ENCODE measurements at regions not wholly inside any gene's neighbourhood (a gene's known extent, or its start where the extent isn't known, plus 50 kb on each side); places are given as distances from the start of the nearest gene placed in this dataset.

DNA sequence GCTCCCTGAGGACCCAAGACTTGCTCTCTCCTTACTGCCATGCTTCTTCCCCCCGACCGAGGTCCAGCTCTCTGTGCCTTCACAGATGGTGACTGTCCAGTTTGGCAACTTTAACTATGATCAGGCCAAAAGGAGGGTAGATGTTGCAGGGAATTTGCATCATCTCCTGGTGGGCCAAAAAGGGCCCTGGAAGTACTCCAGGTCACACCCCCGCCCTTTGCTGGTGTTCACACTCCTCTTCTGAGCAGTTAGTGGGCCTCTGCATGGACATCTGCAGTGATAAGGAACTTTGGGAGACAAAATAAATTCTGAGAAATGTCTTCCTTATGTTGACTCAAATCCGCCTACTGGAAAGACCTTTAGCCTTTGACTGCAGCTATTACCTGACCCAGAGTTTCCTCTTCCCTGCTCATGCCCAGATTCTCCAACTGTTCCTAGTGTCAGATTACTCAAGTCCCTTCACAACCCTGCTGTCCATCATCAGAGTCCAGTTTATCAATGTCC lies 234.4 kb downstream of the LOXHD1 start:
- no peak overlapping the region for H3K4me3 ChIP-seq (ENCODE audit: low read depth, low read length)
- DNase-seq (ENCODE audit: low read depth): no peak
- TF ChIP-seq, protein P1, sequence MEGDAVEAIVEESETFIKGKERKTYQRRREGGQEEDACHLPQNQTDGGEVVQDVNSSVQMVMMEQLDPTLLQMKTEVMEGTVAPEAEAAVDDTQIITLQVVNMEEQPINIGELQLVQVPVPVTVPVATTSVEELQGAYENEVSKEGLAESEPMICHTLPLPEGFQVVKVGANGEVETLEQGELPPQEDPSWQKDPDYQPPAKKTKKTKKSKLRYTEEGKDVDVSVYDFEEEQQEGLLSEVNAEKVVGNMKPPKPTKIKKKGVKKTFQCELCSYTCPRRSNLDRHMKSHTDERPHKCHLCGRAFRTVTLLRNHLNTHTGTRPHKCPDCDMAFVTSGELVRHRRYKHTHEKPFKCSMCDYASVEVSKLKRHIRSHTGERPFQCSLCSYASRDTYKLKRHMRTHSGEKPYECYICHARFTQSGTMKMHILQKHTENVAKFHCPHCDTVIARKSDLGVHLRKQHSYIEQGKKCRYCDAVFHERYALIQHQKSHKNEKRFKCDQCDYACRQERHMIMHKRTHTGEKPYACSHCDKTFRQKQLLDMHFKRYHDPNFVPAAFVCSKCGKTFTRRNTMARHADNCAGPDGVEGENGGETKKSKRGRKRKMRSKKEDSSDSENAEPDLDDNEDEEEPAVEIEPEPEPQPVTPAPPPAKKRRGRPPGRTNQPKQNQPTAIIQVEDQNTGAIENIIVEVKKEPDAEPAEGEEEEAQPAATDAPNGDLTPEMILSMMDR (IDR thresholded peaks at IDR 0.05; ENCODE audit: insufficient read depth, low read depth, low read length, missing control alignments): no peak

DNA sequence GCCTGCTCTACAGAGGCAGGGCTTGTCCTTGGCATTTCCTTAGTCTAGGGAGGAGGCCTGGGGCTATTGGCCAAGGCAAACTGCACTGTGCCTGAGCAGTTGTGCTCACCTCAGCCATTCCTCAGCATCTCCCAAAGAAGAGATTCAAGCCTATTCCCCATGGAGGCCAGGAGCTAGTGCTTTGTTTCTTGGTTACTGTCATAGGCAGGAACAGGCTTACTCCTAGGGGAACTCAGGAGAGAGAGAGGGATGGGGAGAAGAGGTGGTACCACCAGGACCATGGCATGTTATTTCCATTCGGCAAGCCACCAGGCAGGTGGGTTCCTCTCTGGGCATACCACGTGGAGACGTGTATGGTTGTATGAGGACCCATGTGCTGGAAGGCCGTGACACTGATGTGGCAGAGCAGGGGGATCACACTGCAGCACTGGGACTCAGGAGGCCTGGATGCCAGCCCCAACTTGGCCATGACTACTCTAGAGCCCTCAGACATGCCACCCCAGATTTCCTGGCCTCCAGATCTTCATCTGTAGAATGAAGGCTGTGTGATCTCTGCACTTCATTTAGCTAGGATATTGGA lies 233.7 kb downstream of the LOXHD1 start:
- DNase-seq (ENCODE audit: low read depth): no peak
- TF ChIP-seq, protein P1 (IDR thresholded peaks at IDR 0.05; ENCODE audit: insufficient read depth, low read depth, low read length, missing control alignments): no peak

DNA sequence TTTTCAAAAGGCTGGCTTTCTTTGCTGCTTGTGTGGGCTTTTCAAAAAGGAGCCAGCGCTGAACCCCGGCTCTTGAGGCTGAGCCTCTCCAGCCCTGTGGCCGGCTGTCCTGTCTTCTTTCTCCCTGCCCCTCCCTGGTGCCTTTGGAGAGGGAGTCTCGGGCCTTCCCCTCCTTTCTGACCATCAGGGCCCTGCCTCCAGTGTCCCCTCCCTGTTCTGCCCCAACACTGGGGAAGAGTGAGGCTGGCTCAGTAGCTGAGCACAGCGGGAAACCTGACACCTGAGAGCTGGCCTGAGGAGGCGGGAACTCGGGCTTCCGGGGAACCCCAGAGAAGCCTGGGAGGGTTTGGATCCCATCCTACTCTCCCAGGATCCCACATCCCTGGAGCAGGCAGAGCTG lies 232.1 kb downstream of the LOXHD1 start:
- DNase-seq (ENCODE audit: low read depth): no peak
- no peak overlapping the region for H3K4me3 ChIP-seq (ENCODE audit: low read depth, low read length)
- TF ChIP-seq, protein P1 (IDR thresholded peaks at IDR 0.05; ENCODE audit: insufficient read depth, low read depth, low read length, missing control alignments): no peak

More for the DNA sequence above, 233.7 kb downstream of the LOXHD1 start:
- H3K4me3 ChIP-seq (ENCODE audit: low read depth, low read length): no peak overlapping the region

- TF ChIP-seq, protein P1 (IDR thresholded peaks at IDR 0.05; ENCODE audit: insufficient read depth, low read depth, low read length, missing control alignments): no peak
- DNase-seq (ENCODE audit: low read depth): no peak
- H3K4me3 ChIP-seq (ENCODE audit: low read depth, low read length): no peak overlapping the region
Observed at GRCh38 chr18:46425511-46425910, 231.5 kb downstream of the LOXHD1 start.

GRCh38 chr18:46426021-46426678 lies 230.9 kb downstream of the LOXHD1 start:
- TF ChIP-seq, protein P1 (IDR thresholded peaks at IDR 0.05; ENCODE audit: insufficient read depth, low read depth, low read length, missing control alignments): no peak
- DNase-seq (ENCODE audit: low read depth): no peak

DNA sequence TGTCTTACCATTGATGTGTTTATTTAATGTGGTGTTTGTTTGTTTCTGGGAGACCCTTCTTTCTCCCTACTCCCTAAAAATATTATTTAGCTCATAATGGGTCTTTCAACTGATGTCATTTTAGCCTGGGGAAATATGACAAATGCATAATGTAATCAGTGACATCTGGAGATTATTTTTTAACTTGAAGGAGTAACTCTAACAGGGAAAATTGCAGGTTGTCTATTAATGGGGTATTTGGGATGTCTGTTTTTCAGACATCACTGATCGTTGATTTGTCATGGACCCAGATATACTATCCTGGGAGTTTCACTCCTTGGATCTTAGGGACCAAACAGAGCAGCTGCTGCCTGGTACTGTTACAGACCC lies 230.4 kb downstream of the LOXHD1 start:
- no peak for DNase-seq (ENCODE audit: low read depth)
- H3K4me3 ChIP-seq (ENCODE audit: low read depth, low read length): no peak overlapping the region
- TF ChIP-seq, protein P1 (IDR thresholded peaks at IDR 0.05; ENCODE audit: insufficient read depth, low read depth, low read length, missing control alignments): no peak

More at GRCh38 chr18:46426021-46426678, 230.9 kb downstream of the LOXHD1 start:
- no peak overlapping the region for H3K4me3 ChIP-seq (ENCODE audit: low read depth, low read length)
